ENCODE measurements at regions not wholly inside any gene's neighbourhood (a gene's known extent, or its start where the extent isn't known, plus 50 kb on each side); places are given as distances from the start of the nearest gene placed in this dataset.
"Not testable (repeated sequence)": the region's sequence is repeated elsewhere in the genome, so short reads cannot be mapped to it uniquely, and the experiment has no call there.

- Mint-ChIP-seq H3K27ac (ENCODE audit: unreplicated experiment) (no peak overlapping the region), H3K4me1 (no peaks in the 10 kb centered on the region), H3K36me3 (ENCODE audit: low read depth) (no peaks in the 10 kb centered on the region), H3K27me3 (ENCODE audit: low read depth) (peaks cover 3% of the 10 kb centered on the region), H3K9me3 (peaks cover 4% of the 10 kb centered on the region), H3K4me3 (no peak overlapping the region)
- no peak for DNase-seq (ENCODE audit: low read depth, low spot score)
- no peak for TF ChIP-seq CTCF (conservative IDR thresholded peaks at IDR 0.05)
Measured at GRCh38 chr7:156334636-156335035, 305.9 kb upstream of the RNF32 start.

GRCh38 chr7:156327916-156328315 lies 312.7 kb upstream of the RNF32 start:
- Mint-ChIP-seq H3K9me3 (peaks cover 4% of the 10 kb centered on the region), H3K4me1 (peaks cover 4% of the 10 kb centered on the region), H3K36me3 (ENCODE audit: low read depth) (no peaks in the 10 kb centered on the region), H3K4me3 (no peak overlapping the region), H3K27me3 (ENCODE audit: low read depth) (peaks cover 6% of the 10 kb centered on the region), H3K27ac (ENCODE audit: unreplicated experiment) (no peak overlapping the region)
- DNase-seq (ENCODE audit: low read depth, low spot score) = no peak
- TF ChIP-seq CTCF (conservative IDR thresholded peaks at IDR 0.05) = no peak

- peaks cover 4% of the 10 kb centered on the region for H3K4me1 Mint-ChIP-seq
- no peak for DNase-seq (ENCODE audit: low read depth, low spot score)
- peaks cover 6% of the 10 kb centered on the region for H3K27me3 Mint-ChIP-seq (ENCODE audit: low read depth)
- H3K9me3 Mint-ChIP-seq = peaks cover 4% of the 10 kb centered on the region
- no peak overlapping the region for H3K27ac Mint-ChIP-seq (ENCODE audit: unreplicated experiment)
- no peak overlapping the region for H3K4me3 Mint-ChIP-seq
- H3K36me3 Mint-ChIP-seq (ENCODE audit: low read depth) = no peaks in the 10 kb centered on the region
- TF ChIP-seq CTCF (conservative IDR thresholded peaks at IDR 0.05) = no peak
Measured at GRCh38 chr7:156327474-156327873, 313.1 kb upstream of the RNF32 start.

- Mint-ChIP-seq H3K27me3 (ENCODE audit: low read depth) (peaks cover 10% of the 10 kb centered on the region), H3K4me3 (no peak overlapping the region), H3K4me1 (peaks cover 4% of the 10 kb centered on the region), H3K9me3 (no peaks in the 10 kb centered on the region), H3K27ac (ENCODE audit: unreplicated experiment) (no peak overlapping the region), H3K36me3 (ENCODE audit: low read depth) (no peaks in the 10 kb centered on the region)
- DNase-seq (ENCODE audit: low read depth, low spot score) = no peak
- no peak for TF ChIP-seq CTCF (conservative IDR thresholded peaks at IDR 0.05)
Measured at GRCh38 chr7:156324201-156324600, 316.4 kb upstream of the RNF32 start.

GRCh38 chr7:156321430-156321829 lies 319.1 kb upstream of the RNF32 start:
- DNase-seq (ENCODE audit: low read depth, low spot score); H3K9me3 Mint-ChIP-seq; H3K27ac Mint-ChIP-seq (ENCODE audit: unreplicated experiment); H3K4me3 Mint-ChIP-seq; H3K4me1 Mint-ChIP-seq; H3K36me3 Mint-ChIP-seq (ENCODE audit: low read depth): not testable (repeated sequence)
- H3K27me3 Mint-ChIP-seq (ENCODE audit: low read depth) = peaks cover 13% of the 10 kb centered on the region

GRCh38 chr7:156318926-156319325 lies 321.6 kb upstream of the RNF32 start:
- peaks cover 4% of the 10 kb centered on the region for H3K9me3 Mint-ChIP-seq
- no peak for DNase-seq (ENCODE audit: low read depth, low spot score)
- peaks cover 15% of the 10 kb centered on the region for H3K27me3 Mint-ChIP-seq (ENCODE audit: low read depth)
- H3K4me3 Mint-ChIP-seq = no peak overlapping the region
- H3K27ac Mint-ChIP-seq (ENCODE audit: unreplicated experiment) = no peak overlapping the region
- no peaks in the 10 kb centered on the region for H3K4me1 Mint-ChIP-seq
- TF ChIP-seq CTCF (conservative IDR thresholded peaks at IDR 0.05) = no peak
- no peaks in the 10 kb centered on the region for H3K36me3 Mint-ChIP-seq (ENCODE audit: low read depth)
